HL-60 (cell line): ENCODE measurements at regions not wholly inside any gene's neighbourhood (a gene's known extent, or its start where the extent isn't known, plus 50 kb on each side); places are given as distances from the start of the nearest gene placed in this dataset.

Source experiments
- CTCF ChIP-seq: IDR thresholded peaks from one replicate; pipeline ENCODE4 v1.5.1; 2011; ENCODE audit warnings: low read length, control low read depth, inconsistent platforms; ENCODE audit not compliant: insufficient read depth
- REST ChIP-seq: IDR thresholded peaks from 2 replicates; pipeline ENCODE4 v1.6.1; 2012; ENCODE audit warnings: low read depth; ENCODE audit not compliant: insufficient replicate concordance

- no peak for TF ChIP-seq REST
- TF ChIP-seq CTCF, result no peak
Observed at GRCh38 chr20:56922497-56922896, 293.4 kb downstream of the TFAP2C start.
